GM12865 (cell line): ENCODE measurements at regions not wholly inside any gene's neighbourhood (a gene's known extent, or its start where the extent isn't known, plus 50 kb on each side); places are given as distances from the start of the nearest gene placed in this dataset.
"Not testable (repeated sequence)": the region's sequence is repeated elsewhere in the genome, so short reads cannot be mapped to it uniquely, and the experiment has no call there.

Source experiments
- DNase-seq: peaks from one replicate; pipeline ENCODE4 v3.0.0; 2010; ENCODE audit warnings: low read depth
- H3K4me3 ChIP-seq: 2 replicates; pipeline ENCODE4 v1.5.1; 2011; ENCODE audit warnings: mild to moderate bottlenecking, low read depth, low read length, control low read depth
- TF ChIP-seq, protein P1 (sequence below): IDR thresholded peaks from 2 replicates; pipeline ENCODE4 v1.5.1; 2011; ENCODE audit warnings: low read length, control low read depth, low read depth, inconsistent platforms; ENCODE audit not compliant: insufficient read depth; ENCODE audit errors: missing control alignments

DNA sequence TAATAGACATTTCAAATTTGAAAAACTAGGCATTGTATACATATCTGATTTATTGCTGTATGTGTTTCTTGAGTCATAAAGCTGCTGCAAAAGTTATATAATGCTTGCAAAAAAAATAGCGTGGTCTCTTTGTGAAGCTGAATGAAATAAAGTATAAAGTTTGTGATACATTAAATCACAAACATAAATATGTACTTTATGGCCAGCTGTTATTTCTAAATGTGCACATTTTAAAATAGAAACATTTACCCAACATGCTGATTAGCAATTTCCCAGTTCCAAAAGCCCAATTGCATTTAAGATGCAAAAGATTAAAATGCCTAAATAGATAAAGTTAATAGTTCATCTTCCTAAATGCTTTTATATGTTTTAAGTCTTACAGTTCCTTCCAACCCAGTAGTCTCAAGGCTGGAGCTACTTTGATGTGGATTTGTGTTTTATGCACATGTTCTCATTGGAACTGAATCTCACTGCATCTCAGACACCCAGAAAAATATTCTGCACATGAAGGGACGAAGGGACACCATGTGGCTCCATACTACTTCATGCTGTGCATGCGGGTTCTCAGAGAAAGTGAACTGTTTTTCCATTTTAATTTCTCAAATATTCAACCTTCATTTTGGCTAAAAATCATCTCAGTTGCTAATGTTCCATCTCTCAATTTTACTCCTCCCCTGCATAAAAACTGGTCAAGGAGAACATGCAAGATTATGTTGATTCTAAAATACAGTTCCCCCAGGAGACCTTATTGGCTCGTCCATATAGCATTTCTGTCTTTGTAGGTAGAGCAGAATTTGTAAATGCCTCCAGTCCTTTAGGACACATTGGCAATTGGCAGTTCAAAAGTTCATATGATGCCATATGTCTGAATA, 304.6 kb downstream of the MTX2 start:
- no peak overlapping the region for H3K4me3 ChIP-seq
- DNase-seq: no peak
- TF ChIP-seq, protein P1, sequence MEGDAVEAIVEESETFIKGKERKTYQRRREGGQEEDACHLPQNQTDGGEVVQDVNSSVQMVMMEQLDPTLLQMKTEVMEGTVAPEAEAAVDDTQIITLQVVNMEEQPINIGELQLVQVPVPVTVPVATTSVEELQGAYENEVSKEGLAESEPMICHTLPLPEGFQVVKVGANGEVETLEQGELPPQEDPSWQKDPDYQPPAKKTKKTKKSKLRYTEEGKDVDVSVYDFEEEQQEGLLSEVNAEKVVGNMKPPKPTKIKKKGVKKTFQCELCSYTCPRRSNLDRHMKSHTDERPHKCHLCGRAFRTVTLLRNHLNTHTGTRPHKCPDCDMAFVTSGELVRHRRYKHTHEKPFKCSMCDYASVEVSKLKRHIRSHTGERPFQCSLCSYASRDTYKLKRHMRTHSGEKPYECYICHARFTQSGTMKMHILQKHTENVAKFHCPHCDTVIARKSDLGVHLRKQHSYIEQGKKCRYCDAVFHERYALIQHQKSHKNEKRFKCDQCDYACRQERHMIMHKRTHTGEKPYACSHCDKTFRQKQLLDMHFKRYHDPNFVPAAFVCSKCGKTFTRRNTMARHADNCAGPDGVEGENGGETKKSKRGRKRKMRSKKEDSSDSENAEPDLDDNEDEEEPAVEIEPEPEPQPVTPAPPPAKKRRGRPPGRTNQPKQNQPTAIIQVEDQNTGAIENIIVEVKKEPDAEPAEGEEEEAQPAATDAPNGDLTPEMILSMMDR: no peak

DNA sequence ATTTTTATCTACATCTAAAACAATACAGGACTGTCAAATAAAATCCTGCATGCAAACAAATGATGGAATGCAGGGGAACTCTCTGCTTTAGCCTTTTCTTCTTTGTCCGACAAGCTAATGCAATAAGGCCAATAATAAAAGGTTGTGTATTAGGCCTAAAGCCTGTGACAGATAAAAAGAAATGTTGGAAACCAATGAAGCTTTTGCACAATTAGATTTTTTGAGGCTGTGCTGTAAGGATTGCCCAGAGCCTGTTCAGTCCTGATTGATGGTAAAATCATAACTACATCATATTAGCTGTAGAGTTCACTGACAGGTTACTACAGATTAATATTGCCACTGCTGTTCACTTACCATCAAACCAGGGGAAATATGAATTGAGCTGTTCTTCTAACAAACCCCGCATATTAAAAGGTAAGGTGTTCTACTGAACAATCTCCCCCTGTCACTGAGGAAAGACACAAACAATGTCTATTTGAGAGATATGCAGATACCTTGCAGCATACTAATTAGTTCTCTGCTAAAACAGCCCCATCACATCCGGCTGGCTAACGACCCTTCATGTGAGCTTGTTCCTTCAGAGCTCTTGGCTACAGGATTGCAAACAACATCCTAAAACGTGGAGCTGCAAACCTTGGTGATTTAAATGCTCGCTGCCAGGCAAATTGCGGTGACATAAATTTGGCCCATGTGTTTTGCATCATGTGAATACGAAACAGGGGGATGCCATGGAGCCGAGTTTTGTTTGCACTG, 305.4 kb downstream of the MTX2 start:
- H3K4me3 ChIP-seq: no peak overlapping the region

DNA sequence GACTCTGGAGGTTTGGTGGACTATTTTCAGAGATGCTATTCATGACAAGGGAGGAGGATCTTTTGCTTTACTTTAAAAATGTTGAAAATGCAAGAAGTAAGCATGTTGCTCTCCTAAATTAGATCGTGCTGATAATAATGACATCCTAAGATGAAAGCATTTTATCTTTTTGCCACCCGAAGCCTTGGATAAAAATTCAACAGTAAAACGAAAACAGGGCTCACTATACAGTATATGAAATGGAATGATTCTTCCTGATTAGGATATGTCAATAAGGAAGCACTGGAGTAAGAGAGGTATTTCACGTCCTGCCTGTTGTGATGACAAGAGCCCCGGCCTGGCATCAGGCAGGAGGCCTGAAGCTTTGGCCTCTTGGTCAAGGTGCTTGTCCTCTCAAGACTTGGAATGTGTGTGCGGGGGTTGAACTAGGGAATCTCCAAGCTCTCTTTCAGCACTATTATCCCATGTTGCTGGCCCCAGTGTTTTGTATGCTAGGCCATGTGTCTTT, 306.0 kb downstream of the MTX2 start:
- no peak for DNase-seq
- H3K4me3 ChIP-seq: no peak overlapping the region
- TF ChIP-seq, protein P1: no peak

More for the DNA sequence above, 305.4 kb downstream of the MTX2 start:
- TF ChIP-seq, protein P1: no peak
- DNase-seq: no peak

DNA sequence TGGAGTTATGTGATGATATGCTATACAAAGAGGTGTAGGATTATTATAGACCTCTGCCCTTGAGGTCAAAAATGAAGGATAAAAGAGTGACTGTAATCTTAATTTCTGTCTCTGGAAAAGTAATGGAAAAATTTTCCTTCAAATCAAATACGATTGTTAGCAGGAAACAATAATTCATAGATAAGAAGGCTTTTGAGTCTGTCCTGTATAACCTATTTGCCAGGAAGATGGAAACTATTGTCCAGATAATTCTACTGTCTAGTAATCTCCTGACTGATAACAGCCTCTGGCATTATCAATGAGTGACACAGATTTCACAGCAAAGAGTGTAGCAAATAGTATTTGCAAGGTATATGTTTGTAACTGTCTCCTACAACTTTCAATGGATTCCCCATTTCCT, 307.8 kb downstream of the MTX2 start:
- H3K4me3 ChIP-seq: no peak overlapping the region
- TF ChIP-seq, protein P1: no peak
- DNase-seq: no peak

DNA sequence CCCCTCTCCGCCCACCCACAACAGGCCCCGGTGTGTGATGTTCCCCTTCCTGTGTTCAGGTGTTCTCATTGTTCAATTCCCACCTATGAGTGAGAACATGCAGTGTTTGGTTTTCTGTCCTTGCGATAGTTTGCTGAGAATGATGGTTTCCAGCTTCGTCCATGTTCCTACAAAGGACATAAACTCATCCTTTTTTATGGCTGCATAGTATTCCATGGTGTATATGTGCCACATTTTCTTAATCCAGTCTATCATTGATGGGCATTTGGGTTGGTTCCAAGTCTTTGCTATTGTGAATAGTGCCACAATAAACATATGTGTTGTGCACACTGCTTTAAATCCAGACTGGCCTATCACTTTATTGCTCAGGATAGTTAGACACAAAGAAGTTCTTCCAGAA, 309.1 kb downstream of the MTX2 start:
- DNase-seq, H3K4me3 ChIP-seq: not testable (repeated sequence)

DNA sequence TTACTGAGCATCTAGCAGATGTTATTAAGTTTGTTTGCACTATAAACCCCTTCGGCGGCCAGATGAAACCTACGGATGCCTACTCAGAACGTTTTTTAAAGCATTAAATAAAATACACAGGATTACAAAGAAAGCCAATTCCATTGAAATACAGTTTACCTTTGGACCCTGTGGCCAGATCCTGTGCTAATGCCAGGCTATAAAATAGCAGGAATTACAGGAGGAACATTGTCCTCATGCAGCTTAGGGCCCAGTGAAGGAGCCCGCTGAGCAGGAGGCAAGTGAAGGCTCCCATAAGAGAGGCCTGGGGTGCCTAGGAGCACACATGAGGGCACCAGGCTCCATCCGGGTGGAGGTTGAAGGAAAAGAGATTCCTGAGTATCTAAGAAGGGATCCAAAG, 310.4 kb downstream of the MTX2 start:
- no peak for DNase-seq
- TF ChIP-seq, protein P1: no peak

DNA sequence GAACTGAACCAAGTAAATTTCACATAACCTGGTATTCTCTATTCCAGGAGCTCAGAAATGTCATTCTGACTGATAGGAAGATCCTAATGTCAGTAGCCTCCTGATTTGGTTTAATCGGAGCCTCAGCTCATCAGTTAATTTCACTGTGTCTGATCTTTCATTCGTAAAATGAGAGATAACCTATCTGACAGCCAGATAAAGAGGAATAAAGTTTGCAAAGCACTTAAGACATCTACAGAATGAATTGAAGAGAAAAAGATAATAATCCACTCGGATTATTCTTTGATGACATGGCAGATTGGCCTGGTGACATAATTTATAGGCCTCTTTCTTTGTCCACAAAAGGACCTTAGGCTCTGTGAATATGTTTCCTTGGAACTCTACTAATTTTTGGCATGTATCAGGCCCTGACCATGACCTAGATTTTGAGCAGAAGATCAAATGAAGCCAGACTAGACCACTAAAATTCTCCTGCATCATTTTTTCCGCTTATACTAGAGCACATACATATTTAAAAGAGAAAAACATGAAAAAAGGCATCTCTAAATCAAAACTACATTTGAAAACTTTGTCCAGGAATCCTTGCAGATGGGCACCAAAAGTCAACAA, 312.4 kb downstream of the MTX2 start:
- no peak overlapping the region for H3K4me3 ChIP-seq
- DNase-seq: no peak
- TF ChIP-seq, protein P1: no peak

More for the DNA sequence above, 310.4 kb downstream of the MTX2 start:
- no peak overlapping the region for H3K4me3 ChIP-seq
